DND-41 (cell line): ENCODE measurements at regions not wholly inside any gene's neighbourhood (a gene's known extent, or its start where the extent isn't known, plus 50 kb on each side); places are given as distances from the start of the nearest gene placed in this dataset.

ENCODE experiments used
- EZH2 ChIP-seq: IDR thresholded peaks from 3 replicates; pipeline ENCODE4 v1.6.1; 2012; ENCODE audit warnings: borderline replicate concordance, low read depth, mild to moderate bottlenecking, moderate library complexity, low read length, inconsistent platforms; ENCODE audit not compliant: severe bottlenecking
- TF ChIP-seq, protein P1 (sequence below): IDR thresholded peaks from 2 replicates; pipeline ENCODE4 v1.5.1; 2012; ENCODE audit warnings: borderline replicate concordance, low read length, moderate library complexity, mild to moderate bottlenecking; ENCODE audit not compliant: poor library complexity, severe bottlenecking; ENCODE audit errors: extremely low read depth

GRCh38 chr5:67730917-67731474 is 484.6 kb upstream of the PIK3R1 start:
- TF ChIP-seq, protein P1, sequence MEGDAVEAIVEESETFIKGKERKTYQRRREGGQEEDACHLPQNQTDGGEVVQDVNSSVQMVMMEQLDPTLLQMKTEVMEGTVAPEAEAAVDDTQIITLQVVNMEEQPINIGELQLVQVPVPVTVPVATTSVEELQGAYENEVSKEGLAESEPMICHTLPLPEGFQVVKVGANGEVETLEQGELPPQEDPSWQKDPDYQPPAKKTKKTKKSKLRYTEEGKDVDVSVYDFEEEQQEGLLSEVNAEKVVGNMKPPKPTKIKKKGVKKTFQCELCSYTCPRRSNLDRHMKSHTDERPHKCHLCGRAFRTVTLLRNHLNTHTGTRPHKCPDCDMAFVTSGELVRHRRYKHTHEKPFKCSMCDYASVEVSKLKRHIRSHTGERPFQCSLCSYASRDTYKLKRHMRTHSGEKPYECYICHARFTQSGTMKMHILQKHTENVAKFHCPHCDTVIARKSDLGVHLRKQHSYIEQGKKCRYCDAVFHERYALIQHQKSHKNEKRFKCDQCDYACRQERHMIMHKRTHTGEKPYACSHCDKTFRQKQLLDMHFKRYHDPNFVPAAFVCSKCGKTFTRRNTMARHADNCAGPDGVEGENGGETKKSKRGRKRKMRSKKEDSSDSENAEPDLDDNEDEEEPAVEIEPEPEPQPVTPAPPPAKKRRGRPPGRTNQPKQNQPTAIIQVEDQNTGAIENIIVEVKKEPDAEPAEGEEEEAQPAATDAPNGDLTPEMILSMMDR = no peak
- TF ChIP-seq EZH2 = no peak
